A549 (cell line): ENCODE measurements at regions not wholly inside any gene's neighbourhood (a gene's known extent, or its start where the extent isn't known, plus 50 kb on each side); places are given as distances from the start of the nearest gene placed in this dataset.

ENCODE experiments used
- CTCF ChIP-seq: fragments of >200 bp; sonication (Bioruptor Twin); formaldehyde crosslinking; IDR thresholded peaks from 3 replicates; pipeline ENCODE4 v1.5.1; 2016
- RAD21 ChIP-seq, 2 experiments: fragments of >200 bp in 1 of 2; sonication (Bioruptor Twin) in 1 of 2; formaldehyde crosslinking in 1 of 2; IDR thresholded peaks in 1 of 2; conservative IDR thresholded peaks in 1 of 2; 2 replicates in 1 of 2; 3 replicates in 1 of 2; pipeline ENCODE4 v1.6.1; 2012 to 2018; ENCODE audit warnings: inconsistent platforms in 1 of 2

GRCh38 chr14:73768107-73768506 lies 53.9 kb upstream of the PNMA1 start:
- TF ChIP-seq CTCF (no peak), RAD21 (conservative IDR thresholded peaks at IDR 0.05 in 1 of 2, IDR thresholded peaks at IDR 0.05 in 1 of 2) (no peak)
